T1000 (cell line): ENCODE measurements at regions not wholly inside any gene's neighbourhood (a gene's known extent, or its start where the extent isn't known, plus 50 kb on each side); places are given as distances from the start of the nearest gene placed in this dataset.

Experiments
- DNase-seq: peaks from one replicate; lab custom pipeline; 2025; ENCODE audit warnings: mixed read lengths; lab: John Stamatoyannopoulos, UW

DNA sequence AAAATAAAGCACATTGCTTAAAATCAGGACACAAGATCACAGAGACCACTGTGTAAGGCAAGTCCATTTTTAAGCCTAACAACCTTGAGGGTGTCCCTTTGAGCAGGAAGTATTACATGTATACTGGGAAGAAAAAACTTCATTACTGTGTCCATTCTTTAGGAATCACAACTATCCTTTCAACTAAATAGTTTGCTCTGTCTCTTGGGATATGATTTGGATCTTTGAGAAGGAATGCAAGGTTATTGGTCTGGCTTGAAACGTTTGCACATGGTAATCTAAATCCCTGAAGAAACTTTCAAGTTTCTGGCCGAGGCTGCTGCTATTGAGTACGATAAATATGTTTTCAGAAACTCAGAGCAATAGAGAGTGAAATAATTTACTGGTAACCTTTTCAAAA lies 923.0 kb upstream of the SEMA6A start:
- DNase-seq, result no peak

DNA sequence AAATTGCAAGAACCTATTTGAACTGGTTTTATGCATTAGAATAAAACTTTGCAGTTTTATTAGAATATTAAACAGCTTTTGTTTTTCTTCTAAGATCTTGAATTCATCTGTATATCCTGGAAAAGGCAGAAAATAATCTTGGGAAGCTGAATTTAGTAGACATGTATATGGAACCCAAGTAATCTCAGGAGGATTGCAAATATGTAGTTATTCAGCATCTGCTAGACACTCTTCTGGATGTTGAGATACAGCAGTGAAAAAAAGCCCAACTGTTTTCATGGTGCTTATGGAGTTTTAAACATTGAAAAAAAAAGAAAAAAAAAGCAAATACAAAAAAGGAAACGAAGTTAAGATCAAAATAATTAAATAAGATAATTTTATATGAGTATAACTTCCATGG lies 922.2 kb upstream of the SEMA6A start:
- DNase-seq, result no peak

DNA sequence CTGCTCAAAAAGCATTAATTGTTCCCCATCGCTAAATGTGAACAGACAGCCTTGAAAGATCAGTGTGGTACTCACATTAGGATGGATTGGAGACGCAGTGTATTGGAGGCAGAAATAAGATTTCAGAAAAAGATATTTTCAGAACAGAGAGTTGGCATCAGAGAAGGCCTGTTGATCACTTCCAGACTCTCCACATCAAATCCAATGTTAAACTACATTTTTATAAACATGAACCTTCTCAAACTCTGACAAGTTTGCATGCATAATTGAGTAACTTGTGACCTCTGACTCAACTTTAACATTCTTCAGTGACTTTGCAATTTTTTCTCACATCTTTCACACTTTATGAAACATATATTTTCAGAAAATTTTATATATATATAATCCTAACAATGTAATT lies 919.6 kb upstream of the SEMA6A start:
- no peak for DNase-seq

- DNase-seq, result no peak
Observed at GRCh38 chr5:117488976-117489500, 914.4 kb upstream of the SEMA6A start.

GRCh38 chr5:117487556-117487955 lies 912.9 kb upstream of the SEMA6A start:
- no peak for DNase-seq

DNA sequence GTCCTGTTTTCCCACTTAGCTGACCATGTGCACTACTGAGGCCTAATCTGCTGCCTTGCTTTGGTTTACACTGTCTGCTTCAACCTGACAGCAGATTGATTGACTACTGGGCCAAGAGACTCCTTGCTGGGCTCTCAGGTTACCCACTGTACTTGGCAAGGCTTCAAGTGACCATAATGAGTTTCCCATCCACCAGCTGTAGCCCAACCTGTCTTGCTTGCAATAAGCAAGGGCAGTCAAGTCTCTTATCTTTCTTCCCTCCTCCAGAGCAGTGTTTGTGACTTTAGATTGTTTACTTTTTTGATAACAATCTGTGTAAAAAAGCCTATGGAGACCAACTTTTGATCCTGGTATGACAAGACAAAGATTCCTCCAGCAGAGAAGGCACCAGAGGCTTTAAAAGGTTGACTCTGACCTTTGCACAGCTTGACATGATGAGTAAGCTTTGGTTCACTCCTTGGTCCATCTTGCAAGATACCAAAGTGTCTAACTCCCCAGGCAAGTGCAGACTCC lies 912.3 kb upstream of the SEMA6A start:
- DNase-seq, result peak; percentile 13

DNA sequence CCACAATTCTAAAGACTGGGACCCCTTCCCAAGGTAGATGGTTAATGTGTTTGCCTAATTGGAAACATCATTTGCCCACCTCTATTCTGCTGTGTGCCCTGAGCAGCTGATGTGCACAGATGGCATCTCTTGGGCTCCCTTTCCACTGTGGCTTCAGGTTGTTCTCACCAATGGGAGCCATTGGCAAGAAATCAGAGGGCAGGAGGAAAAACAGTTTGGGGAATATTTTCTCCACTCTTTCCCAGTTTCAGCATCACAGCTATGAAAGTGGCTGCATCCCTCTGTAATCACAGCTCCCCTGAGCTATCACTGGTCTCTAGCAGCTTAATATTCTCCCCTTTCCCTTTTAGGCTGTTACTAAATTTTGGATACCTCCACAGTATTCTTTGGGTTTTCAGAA lies 911.6 kb upstream of the SEMA6A start:
- no peak for DNase-seq

GRCh38 chr5:117475919-117476318 lies 901.3 kb upstream of the SEMA6A start:
- DNase-seq, result no peak

DNA sequence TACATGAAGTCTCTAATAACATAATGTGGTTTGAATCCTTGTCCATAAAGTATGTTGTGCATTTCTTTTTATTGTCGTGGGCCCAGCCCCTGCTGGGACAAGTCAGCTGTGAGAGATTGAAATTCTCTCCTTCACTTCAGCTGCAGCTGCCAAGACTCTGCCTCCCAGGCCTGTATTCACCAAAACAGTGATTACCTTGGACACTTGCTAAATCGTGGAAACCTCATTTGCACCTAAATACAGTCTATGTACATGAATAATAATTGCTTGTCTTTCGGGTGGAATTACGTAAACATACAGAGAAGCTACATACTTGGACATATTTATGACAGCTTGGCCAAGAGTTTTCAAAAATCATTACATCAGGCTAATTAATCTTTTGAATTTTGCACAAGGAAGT lies 898.5 kb upstream of the SEMA6A start:
- no peak for DNase-seq

GRCh38 chr5:117463881-117464570 lies 889.4 kb upstream of the SEMA6A start:
- no peak for DNase-seq

- no peak for DNase-seq
Observed at GRCh38 chr5:117461966-117462365, 887.3 kb upstream of the SEMA6A start.

DNA sequence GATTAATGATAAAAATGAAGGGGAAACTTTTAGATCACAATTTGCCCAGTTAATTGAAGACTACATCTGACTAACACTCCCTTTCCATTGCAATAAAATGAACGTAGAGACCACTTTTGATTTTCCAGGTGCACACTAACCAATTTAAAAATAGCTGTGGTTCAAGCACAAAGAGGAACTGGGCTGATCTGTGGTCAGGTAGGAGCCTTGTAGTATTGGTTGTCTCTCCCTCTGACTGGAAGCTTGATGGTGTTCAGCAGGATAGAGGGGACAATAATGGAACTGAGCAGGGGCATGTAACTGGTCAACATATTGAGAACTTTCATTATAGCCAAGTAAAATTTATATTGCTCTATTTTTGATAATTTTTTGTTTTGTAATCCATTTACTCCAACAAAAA lies 886.8 kb upstream of the SEMA6A start:
- no peak for DNase-seq

DNA sequence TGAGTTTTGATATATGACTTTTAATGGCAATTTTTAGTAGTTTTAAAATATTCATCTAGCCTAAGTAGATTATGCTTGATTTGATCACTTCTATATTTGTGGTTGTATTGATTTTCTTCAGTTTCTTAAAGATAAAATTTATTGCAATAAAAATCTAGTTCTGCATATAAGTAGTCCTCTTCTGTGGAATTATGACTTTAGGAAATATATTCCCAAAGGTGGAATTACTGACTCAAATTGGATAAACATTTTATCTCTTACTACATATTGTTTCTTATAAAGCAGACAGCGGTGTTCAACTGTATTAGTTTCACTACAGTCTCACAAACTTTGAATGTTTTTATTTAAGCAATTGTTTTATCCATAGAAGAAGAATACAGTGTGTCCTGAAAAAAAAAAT lies 883.0 kb upstream of the SEMA6A start:
- no peak for DNase-seq

GRCh38 chr5:117456866-117457470 lies 882.3 kb upstream of the SEMA6A start:
- DNase-seq, result no peak

DNA sequence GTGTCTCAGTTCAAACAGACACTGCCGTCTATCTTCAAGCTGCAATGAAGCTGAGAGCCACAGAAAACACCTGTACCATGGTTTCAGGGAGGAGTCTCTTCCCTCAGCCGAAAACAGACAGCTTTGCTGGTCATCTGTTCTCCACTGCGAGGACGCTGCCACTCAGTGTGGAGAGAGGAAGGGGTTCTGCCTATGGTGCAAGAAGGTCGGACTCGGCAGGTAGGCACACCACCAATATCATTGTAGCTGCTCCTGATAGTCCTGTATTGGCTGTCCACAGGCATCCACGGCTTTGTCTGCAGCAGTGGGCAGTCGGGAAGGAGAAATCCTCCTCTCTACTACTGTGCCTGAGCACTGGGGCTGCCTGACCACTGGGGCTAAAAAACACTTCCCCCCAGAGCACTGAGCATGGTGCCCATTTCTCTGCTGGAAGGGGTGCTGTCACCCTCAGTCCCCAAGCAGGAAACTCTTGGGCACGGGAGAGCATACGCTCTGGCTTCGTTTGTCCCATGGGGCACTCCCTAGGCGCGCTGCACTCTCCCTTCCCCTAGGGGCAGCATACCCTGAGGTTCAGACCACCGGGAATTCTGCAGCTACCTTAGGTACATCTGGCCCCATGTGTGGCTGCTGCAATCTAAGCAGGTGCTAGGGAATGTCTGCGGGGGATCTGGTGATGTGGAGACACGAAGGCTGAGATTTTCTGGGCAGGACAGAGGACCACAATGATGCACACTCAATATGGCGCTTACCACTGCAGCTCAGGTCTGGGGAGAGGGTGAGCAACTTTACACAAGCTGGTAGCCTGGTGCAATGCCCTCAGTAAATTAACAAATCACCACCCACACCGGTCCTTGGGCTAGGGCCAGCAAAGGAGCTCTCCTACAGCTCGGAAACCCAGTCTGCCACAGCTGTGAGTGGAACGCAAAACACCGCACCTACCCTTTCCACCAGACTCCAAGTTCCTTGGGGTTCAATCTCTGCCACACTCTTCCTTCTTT lies 880.9 kb upstream of the SEMA6A start:
- no peak for DNase-seq

- DNase-seq, result no peak
Observed at GRCh38 chr5:117454716-117455212, 880.1 kb upstream of the SEMA6A start.

GRCh38 chr5:117436846-117437245 lies 862.2 kb upstream of the SEMA6A start:
- DNase-seq, result no peak

DNA sequence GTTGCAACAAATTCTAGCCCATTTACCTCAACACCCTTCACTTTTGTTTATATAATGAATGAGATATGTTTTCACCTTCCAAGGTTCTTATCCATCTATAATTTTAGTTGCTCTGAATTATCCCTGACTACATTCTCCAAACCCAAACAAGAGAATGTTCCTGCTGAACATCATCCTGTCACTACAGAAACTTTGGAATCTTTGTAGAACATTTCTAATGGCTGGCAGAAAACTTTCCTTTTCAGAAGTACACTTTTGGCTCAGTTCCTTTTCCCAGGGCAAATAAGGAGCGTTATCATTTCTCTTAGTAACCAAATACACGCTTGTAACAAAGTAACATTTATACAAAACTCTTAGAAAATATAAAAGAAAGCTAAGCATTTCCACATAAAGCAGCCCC lies 860.6 kb upstream of the SEMA6A start:
- DNase-seq, result no peak

DNA sequence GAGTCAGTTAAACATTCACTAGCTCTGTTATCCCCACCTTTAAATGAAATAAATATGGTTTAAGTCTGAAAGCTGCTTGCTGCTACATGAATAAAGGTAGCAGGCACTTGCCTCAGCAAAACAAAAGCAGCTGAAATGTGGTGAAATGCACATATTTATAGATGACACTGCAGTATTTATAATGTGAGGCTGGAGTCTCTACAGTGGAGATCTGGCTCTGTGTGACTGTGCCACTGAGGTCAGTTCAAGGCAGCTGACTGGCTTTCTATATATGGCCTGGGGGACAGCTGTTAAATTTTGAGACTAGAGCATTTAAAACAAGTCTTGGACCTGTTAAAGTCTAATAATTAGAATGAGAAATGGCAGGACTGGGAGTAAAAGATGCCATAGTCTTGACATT lies 859.6 kb upstream of the SEMA6A start:
- DNase-seq, result no peak

DNA sequence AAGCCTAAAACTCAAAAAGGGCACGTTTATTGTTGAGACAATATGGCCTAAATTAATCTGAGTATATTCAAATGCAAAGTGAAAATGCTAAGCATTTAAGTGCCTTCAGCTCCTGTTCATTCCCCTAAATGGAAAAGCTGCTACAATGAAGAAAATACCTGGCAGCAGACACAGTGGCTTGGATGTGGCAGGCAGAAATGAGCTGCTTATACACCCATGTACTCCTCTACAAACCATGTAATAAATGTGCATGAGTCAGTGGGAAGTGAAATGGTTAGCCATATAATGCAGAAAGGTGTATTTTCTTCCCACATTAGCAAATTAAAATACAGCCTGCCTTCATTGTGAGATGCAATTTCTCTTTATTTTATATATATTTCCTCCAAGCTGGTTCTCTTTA lies 859.2 kb upstream of the SEMA6A start:
- no peak for DNase-seq

GRCh38 chr5:117431091-117431490 lies 856.5 kb upstream of the SEMA6A start:
- DNase-seq, result no peak

DNA sequence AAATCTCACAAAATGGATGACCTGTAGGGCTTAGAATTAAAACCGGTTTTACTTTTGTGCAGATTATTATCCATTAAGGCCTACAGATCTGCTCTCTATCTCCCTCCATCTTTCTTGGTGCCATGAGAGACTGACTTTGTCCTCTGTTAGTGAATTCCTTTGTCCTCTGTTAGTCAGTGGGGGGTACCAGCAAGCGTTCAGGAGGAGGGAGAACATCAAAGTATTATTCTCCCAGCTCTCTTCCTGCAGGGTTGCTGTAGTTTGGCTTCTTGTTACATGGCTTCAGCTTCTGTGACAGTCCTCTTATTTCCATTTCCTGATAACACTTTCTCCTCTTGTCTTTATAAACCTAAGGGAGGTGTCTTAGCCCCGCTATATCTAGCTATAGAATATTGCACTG lies 850.5 kb upstream of the SEMA6A start:
- no peak for DNase-seq
